SK-N-SH (cell line): ENCODE measurements at regions not wholly inside any gene's neighbourhood (a gene's known extent, or its start where the extent isn't known, plus 50 kb on each side); places are given as distances from the start of the nearest gene placed in this dataset.

Source experiments
- CTCF ChIA-PET: fragments of 300-600, 350-600 bp; formaldehyde crosslinking; extraction: SDS; loops from one replicate; lab custom pipeline; 2021; lab: Yijun Ruan, JAX
- POLR2A ChIA-PET: fragments of 350-600 bp; sonication (Branson Sonifier 250); formaldehyde crosslinking; extraction: SDS; loops from one replicate; lab custom pipeline; 2020; ENCODE audit warnings: antibody characterized with exemption, inconsistent platforms; lab: Yijun Ruan, JAX
- DNase-seq: peaks from one replicate; pipeline ENCODE4 v3.0.0; 2012
- H2AFZ ChIP-seq: fragments of 200-600 bp; sonication (generic); 2 replicates; pipeline ENCODE4 v1.8.1; 2016; ENCODE audit warnings: antibody characterized with exemption, mild to moderate bottlenecking, low read depth
- H3F3A ChIP-seq: fragments of 200-600 bp; sonication (generic); replicated peaks from 2 replicates; pipeline ENCODE3; 2016; ENCODE audit warnings: antibody characterized with exemption, mild to moderate bottlenecking; ENCODE audit not compliant: insufficient read depth
- H3K27ac ChIP-seq, 2 experiments: fragments of 200-500 bp in 1 of 2; fragments of 200-600 bp in 1 of 2; sonication (Bioruptor generic) in 1 of 2; sonication (generic), shearing (Covaris generic) in 1 of 2; 2 replicates each; pipeline versions ENCODE4 v1.5.1 to v1.6.1; 2014 to 2016; ENCODE audit warnings: low read depth in 2 of 2, inconsistent platforms in 1 of 2, low read length in 1 of 2, mild to moderate bottlenecking in 1 of 2, mixed read lengths in 1 of 2
- H3K27me3 ChIP-seq: fragments of 200-600 bp; sonication (generic), shearing (Covaris generic); 2 replicates; pipeline ENCODE4 v1.6.1; 2016; ENCODE audit warnings: mixed run types; ENCODE audit not compliant: insufficient read depth
- H3K36me3 ChIP-seq, 2 experiments: fragments of 200-500 bp in 1 of 2; fragments of 200-600 bp in 1 of 2; sonication (Bioruptor generic) in 1 of 2; sonication (generic) in 1 of 2; replicated peaks in 1 of 2; 2 replicates each; pipeline versions ENCODE3 to v1.5.1; 2014 to 2016; ENCODE audit warnings: low read length in 1 of 2, mild to moderate bottlenecking in 1 of 2; ENCODE audit not compliant: insufficient read depth in 2 of 2, control insufficient read depth in 1 of 2
- H3K4me1 ChIP-seq, 2 experiments: fragments of 200-500 bp in 1 of 2; fragments of 200-600 bp in 1 of 2; sonication (Bioruptor generic) in 1 of 2; sonication (generic), shearing (Covaris generic) in 1 of 2; 2 replicates each; pipeline versions ENCODE4 v1.5.1 to v1.6.1; 2014 to 2016; ENCODE audit warnings: low read depth in 1 of 2, low read length in 1 of 2, mixed run types in 1 of 2; ENCODE audit not compliant: insufficient read depth in 2 of 2, control insufficient read depth in 1 of 2
- H3K4me2 ChIP-seq: fragments of 200-600 bp; sonication (generic), shearing (Covaris generic); 2 replicates; pipeline ENCODE4 v1.6.1; 2017; ENCODE audit warnings: mixed run types
- H3K4me3 ChIP-seq, 2 experiments: fragments of 200-500 bp in 1 of 2; fragments of 200-600 bp in 1 of 2; sonication (Bioruptor generic) in 1 of 2; sonication (generic), shearing (Covaris generic) in 1 of 2; 2 replicates each; pipeline versions ENCODE4 v1.5.1 to v1.8.1; 2014 to 2016; ENCODE audit warnings: low read depth in 2 of 2, inconsistent platforms in 1 of 2, low read length in 1 of 2, mild to moderate bottlenecking in 1 of 2, mixed read lengths in 1 of 2, moderate library complexity in 1 of 2
- H3K79me2 ChIP-seq: fragments of 200-600 bp; sonication (generic); 2 replicates; pipeline ENCODE4 v1.8.1; 2017; ENCODE audit warnings: mild to moderate bottlenecking; ENCODE audit not compliant: insufficient read depth
- H3K9ac ChIP-seq: fragments of 200-600 bp; sonication (generic); 2 replicates; pipeline ENCODE4 v1.6.1; 2017; ENCODE audit warnings: mixed run types
- H3K9me2 ChIP-seq: fragments of 200-600 bp; sonication (generic); 2 replicates; pipeline ENCODE4 v1.6.1; 2017; ENCODE audit warnings: mixed run types
- H3K9me3 ChIP-seq: fragments of 200-600 bp; sonication (generic); 2 replicates; pipeline ENCODE4 v1.6.1; 2017; ENCODE audit warnings: mixed run types, mild to moderate bottlenecking, moderate library complexity
- H4K20me1 ChIP-seq: fragments of 200-600 bp; sonication (generic); 2 replicates; pipeline ENCODE4 v1.6.1; 2017; ENCODE audit warnings: mild to moderate bottlenecking, mixed run types; ENCODE audit not compliant: insufficient read depth
- ELF1 ChIP-seq: IDR thresholded peaks from 2 replicates; pipeline ENCODE4 v1.4.0; 2012
- EZH2phosphoT487 ChIP-seq: fragments of 200-600 bp; sonication (generic); IDR thresholded peaks from 2 replicates; pipeline ENCODE4 v1.6.1; 2017; ENCODE audit warnings: low read depth, mixed run types, mild to moderate bottlenecking, antibody characterized with exemption, moderate library complexity, borderline replicate concordance
- GABPA ChIP-seq: IDR thresholded peaks from 2 replicates; pipeline ENCODE4 v1.4.0; 2012; ENCODE audit warnings: low read depth, mild to moderate bottlenecking
- JUND ChIP-seq: IDR thresholded peaks from 2 replicates; pipeline ENCODE4 v1.4.0; 2012
- MAX ChIP-seq: IDR thresholded peaks from 2 replicates; pipeline ENCODE4 v1.4.0; 2012; ENCODE audit warnings: low read depth
- MXI1 ChIP-seq: IDR thresholded peaks from 2 replicates; pipeline ENCODE4 v1.6.1; 2012; ENCODE audit warnings: mild to moderate bottlenecking, low read depth, low read length, improper control_type of control experiment
- NFIC ChIP-seq: IDR thresholded peaks from 2 replicates; pipeline ENCODE4 v1.4.0; 2012; ENCODE audit warnings: borderline replicate concordance
- NRF1 ChIP-seq: IDR thresholded peaks from 2 replicates; pipeline ENCODE4 v1.6.1; 2012; ENCODE audit warnings: low read depth, mild to moderate bottlenecking, low read length
- POLR2AphosphoS5 ChIP-seq: IDR thresholded peaks from 2 replicates; pipeline ENCODE4 v1.6.1; 2012; ENCODE audit warnings: low read depth, low read length
- RCOR1 ChIP-seq: fragments of 150-350 bp; IDR thresholded peaks from 2 replicates; pipeline ENCODE4 v1.6.1; 2017; ENCODE audit warnings: antibody characterized with exemption, low read length
- REST ChIP-seq: IDR thresholded peaks from 2 replicates; pipeline ENCODE4 v1.6.1; 2012; ENCODE audit warnings: mild to moderate bottlenecking, low read depth, low read length, moderate library complexity
- RFX5 ChIP-seq: IDR thresholded peaks from 2 replicates; pipeline ENCODE4 v1.6.1; 2012; ENCODE audit warnings: mild to moderate bottlenecking, improper control_type of control experiment, low read length
- SIN3A ChIP-seq: IDR thresholded peaks from 2 replicates; pipeline ENCODE4 v1.6.1; 2012; ENCODE audit warnings: low read depth, mild to moderate bottlenecking, low read length, moderate library complexity, borderline replicate concordance
- TEAD4 ChIP-seq: IDR thresholded peaks from 2 replicates; pipeline ENCODE4 v1.4.0; 2012; ENCODE audit warnings: mild to moderate bottlenecking, borderline replicate concordance; ENCODE audit not compliant: insufficient read depth
- USF2 ChIP-seq: fragments of 150-350 bp; IDR thresholded peaks from 2 replicates; pipeline ENCODE4 v1.6.1; 2017; ENCODE audit warnings: antibody characterized with exemption, low read length, low read depth, borderline replicate concordance
- WGBS: methylation state at CpG from one replicate; pipeline ENCODE4 v1.1.6; 2017; ENCODE audit warnings: low lambda C conversion rate; 5-methylcytosine and 5-hydroxymethylcytosine counted together

GRCh38 chr2:8251856-8252255 lies 430.0 kb upstream of the ID2 start:
- peaks cover 0 to 2% of the 10 kb centered on the region in 2 experiments; a peak in 1 of 4 replicates for H3K4me1 ChIP-seq
- 71% methylated on average over 7 of the region's 7 CpGs for WGBS
- H3K4me2 ChIP-seq: no peak overlapping the region

More at GRCh38 chr2:8251856-8252255, 430.0 kb upstream of the ID2 start:
- H3K4me3 ChIP-seq: no peak overlapping the region
- TF ChIP-seq SIN3A (no peak), RCOR1 (no peak), MXI1 (no peak), ELF1 (no peak), MAX (no peak), RFX5 (no peak), NRF1 (no peak), USF2 (no peak), TEAD4 (no peak), GABPA (no peak), NFIC (no peak), POLR2AphosphoS5 (no peak), JUND (no peak), EZH2phosphoT487 (no peak), REST (no peak)
- TF ChIP-seq, all 33 proteins: peak for 0
- Histone ChIP-seq H3K36me3 (no peaks in the 10 kb centered on the region), H3K79me2 (no peaks in the 10 kb centered on the region), H3K9me3 (no peaks in the 10 kb centered on the region), H3K9me2 (no peaks in the 10 kb centered on the region), H3K27me3 (no peaks in the 10 kb centered on the region), H2AFZ (no peak overlapping the region), H3F3A (no peaks in the 10 kb centered on the region), H3K9ac (no peak overlapping the region), H3K27ac (no peak overlapping the region), H4K20me1 (no peaks in the 10 kb centered on the region)
- ChIA-PET POLR2A (no interaction called here), CTCF (interaction anchor here (1.2 to 1.6 kb wide), 2 partner anchors 11 to 12 kb away, joined by 3 to 4 read pairs; no protein-coding TSS in a partner anchor)
- no peak for DNase-seq
